ENCODE measurements at regions not wholly inside any gene's neighbourhood (a gene's known extent, or its start where the extent isn't known, plus 50 kb on each side); places are given as distances from the start of the nearest gene placed in this dataset.

DNA sequence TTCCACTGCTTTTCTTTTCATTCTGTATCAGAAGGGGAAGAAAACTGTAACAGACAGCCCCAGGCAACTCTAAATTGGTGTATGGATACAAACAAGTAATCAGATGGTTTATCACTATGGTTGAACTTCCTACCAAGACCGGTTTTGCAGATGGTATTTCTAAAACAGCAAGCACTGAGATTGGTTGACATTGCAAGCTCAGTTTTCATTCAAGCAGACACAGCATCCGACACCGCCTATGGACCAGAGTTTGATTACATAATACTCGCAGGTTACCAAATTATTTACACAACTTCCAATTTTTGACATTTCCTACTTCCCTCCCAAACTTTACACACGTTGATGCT is 209.9 kb downstream of the ALDH8A1 start:
- H3K27ac ChIP-seq: no peak overlapping the region
- no peak overlapping the region for H3K4me3 ChIP-seq
- H3K36me3 ChIP-seq: no peaks in the 10 kb centered on the region
- no peaks in the 10 kb centered on the region for H3K27me3 ChIP-seq
- peaks cover 0 to 7% (median 0%) of the 10 kb centered on the region in 4 donors for H3K4me1 ChIP-seq
- no peak for TF ChIP-seq POLR2A (IDR thresholded peaks at IDR 0.05)
- TF ChIP-seq CTCF (IDR thresholded peaks at IDR 0.05): no peak
- no peaks in the 10 kb centered on the region for H3K9me3 ChIP-seq
- no peak for DNase-seq

DNA sequence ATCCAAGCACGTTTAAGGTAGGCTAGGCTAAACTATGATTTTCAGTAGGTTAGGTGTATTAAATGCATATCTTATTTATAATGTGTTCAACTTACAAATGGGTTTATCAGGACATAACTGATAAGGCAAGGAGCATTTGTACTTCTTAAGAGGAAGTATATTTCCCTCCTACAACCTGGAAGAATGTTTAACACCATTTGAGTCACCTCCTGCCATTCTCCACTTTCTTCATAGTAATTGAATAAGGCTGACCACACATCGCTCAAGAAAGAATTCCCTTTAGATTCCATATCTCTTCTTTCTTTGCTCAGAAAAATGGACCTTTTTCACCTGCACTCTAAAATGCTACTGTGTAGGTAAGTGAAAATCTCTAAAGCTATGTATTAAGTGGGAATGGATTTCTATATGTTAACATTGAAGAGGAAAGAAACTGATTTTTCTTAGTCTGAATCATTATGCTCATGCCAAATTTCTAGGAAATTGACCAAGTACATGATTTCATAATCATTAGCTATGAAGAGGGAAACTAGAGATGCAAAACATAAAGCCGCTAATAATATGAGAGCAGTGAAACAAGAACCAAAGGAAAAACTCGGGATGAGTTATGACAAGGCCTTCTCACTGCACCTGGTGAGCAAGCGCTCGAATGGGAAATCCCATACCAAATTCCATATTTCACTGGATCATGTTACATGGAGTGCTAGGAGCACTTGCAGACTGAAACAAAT is 210.4 kb downstream of the ALDH8A1 start:
- peaks cover 0 to 7% (median 0%) of the 10 kb centered on the region in 4 donors for H3K4me1 ChIP-seq
- no peaks in the 10 kb centered on the region for H3K9me3 ChIP-seq
- DNase-seq: no peak
- H3K4me3 ChIP-seq: no peak overlapping the region
- H3K27me3 ChIP-seq: no peaks in the 10 kb centered on the region
- no peaks in the 10 kb centered on the region for H3K36me3 ChIP-seq
- H3K27ac ChIP-seq: no peak overlapping the region
- TF ChIP-seq POLR2A (IDR thresholded peaks at IDR 0.05): no peak
- TF ChIP-seq CTCF (IDR thresholded peaks at IDR 0.05): no peak

DNA sequence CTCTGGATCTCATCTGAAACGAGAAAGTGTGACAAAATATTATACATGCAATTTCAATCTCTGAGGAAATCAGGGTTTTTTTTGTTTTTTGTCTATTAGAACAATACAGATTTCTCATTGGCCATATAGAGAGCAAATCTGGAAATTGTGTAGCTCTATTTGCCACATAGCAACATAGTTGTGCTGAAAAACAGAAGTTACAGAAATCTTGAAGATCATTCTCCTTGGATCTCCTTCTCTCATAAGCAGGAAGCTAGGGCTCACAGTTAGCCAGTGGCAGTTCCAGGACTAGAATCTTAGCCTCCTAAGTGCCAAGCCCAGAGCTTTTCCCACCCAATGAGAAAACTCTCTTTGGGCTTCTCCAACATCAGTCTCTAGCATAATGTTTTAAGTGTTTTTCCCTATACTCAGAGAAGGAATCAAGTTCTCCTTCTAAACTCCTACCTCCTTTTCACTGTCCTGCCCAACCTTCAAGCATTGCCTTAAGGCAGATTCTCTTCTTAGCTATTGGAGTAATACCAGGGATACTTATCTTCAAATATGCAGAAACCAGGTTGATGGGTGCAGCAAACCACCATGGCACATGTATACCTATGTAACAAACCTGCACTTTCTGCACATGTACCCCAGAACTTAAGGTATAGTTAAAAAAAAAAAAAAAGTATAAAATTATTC is 211.6 kb downstream of the ALDH8A1 start:
- TF ChIP-seq CTCF (IDR thresholded peaks at IDR 0.05) (no peak), POLR2A (IDR thresholded peaks at IDR 0.05) (no peak)
- Histone ChIP-seq H3K27me3 (no peaks in the 10 kb centered on the region), H3K4me1 (peaks cover 0 to 7% (median 0%) of the 10 kb centered on the region in 4 donors), H3K36me3 (no peaks in the 10 kb centered on the region), H3K27ac (no peak overlapping the region), H3K9me3 (no peaks in the 10 kb centered on the region), H3K4me3 (no peak overlapping the region)
- no peak for DNase-seq

DNA sequence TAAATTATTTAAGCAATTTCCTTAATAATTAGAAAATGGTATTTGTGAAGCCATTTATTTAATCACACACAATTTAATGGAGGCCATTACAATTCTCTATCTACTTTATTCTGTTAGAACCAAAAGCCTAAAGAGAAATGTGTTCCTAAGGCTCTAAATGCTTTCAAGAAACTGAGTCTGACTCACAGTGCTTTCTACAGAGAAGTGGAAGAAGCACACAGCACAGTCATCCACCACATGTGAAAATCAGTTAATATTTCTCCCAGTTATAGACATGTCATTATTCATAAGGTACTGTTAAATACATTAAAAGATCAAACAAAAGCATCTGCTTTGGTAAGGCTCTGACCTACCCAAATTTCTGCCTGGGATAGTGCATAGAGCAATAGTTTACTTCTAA is 214.4 kb downstream of the ALDH8A1 start:
- no peak overlapping the region for H3K27ac ChIP-seq
- H3K4me3 ChIP-seq: no peak overlapping the region
- H3K4me1 ChIP-seq: peaks cover 0 to 7% (median 0%) of the 10 kb centered on the region in 4 donors
- DNase-seq: no peak
- no peak for TF ChIP-seq POLR2A (IDR thresholded peaks at IDR 0.05)
- TF ChIP-seq CTCF (IDR thresholded peaks at IDR 0.05): no peak
- no peaks in the 10 kb centered on the region for H3K36me3 ChIP-seq
- H3K9me3 ChIP-seq: no peaks in the 10 kb centered on the region
- H3K27me3 ChIP-seq: no peaks in the 10 kb centered on the region

DNA sequence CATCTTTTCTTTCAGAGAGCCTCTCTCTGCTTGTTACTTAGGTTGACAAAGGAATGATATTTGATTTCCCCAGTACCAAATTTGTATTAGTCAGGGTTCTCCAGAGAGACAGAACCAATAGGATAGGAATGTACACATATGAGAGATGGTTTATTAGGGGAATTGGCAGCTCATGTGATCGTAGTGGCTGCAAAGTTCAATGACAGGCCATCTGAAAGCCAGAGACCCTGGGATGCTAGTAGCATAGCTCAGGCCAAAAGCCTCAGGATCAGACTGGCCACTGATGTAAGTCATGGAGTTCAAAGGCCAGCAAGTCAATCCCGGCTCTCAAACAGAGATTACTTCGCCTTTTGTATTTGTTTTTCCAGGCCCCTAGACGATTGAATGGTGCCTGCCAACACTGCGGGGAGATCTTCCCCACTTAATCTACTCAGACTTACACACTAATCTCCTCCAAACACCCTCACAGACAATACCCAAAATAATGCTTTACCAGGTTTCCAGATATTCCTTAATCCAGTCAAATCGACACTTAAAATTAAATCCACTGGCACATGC is 215.5 kb downstream of the ALDH8A1 start:
- no peaks in the 10 kb centered on the region for H3K9me3 ChIP-seq
- no peak overlapping the region for H3K27ac ChIP-seq
- no peaks in the 10 kb centered on the region for H3K27me3 ChIP-seq
- H3K36me3 ChIP-seq: no peaks in the 10 kb centered on the region
- no peak for TF ChIP-seq POLR2A (IDR thresholded peaks at IDR 0.05)
- H3K4me3 ChIP-seq: no peak overlapping the region
- no peak for DNase-seq
- no peaks in the 10 kb centered on the region for H3K4me1 ChIP-seq

- H3K4me3 ChIP-seq: no peak overlapping the region
- no peaks in the 10 kb centered on the region for H3K9me3 ChIP-seq
- no peak for DNase-seq
- TF ChIP-seq CTCF (IDR thresholded peaks at IDR 0.05) (no peak), POLR2A (IDR thresholded peaks at IDR 0.05) (no peak)
- no peaks in the 10 kb centered on the region for H3K27me3 ChIP-seq
- no peak overlapping the region for H3K27ac ChIP-seq
- H3K36me3 ChIP-seq: no peaks in the 10 kb centered on the region
- no peaks in the 10 kb centered on the region for H3K4me1 ChIP-seq
These were observed 216.1 kb downstream of the ALDH8A1 start for GRCh38 chr6:134733801-134734200.

Data from Peyer's patch (tissue), 4 donors.